ENCODE measurements at regions not wholly inside any gene's neighbourhood (a gene's known extent, or its start where the extent isn't known, plus 50 kb on each side); places are given as distances from the start of the nearest gene placed in this dataset.

DNA sequence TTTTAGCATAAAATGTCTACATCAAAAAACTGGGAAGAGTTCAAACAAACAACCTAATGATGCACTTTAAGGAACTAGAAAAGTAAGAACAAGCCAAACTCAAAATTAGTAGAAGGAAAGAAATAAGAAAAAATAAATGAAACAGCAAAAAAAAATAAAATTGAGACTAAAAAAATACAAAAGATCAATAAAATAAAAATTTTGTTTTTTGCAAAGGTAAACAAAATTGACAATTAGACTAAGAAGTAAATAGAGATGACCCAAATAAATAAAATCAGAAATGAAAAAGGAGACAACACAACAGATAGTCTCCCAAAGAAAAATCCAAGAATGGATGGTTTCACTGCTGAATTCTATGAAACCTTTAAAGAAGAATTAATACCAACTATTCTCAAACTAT is 89.6 kb upstream of the MME start:
- TF ChIP-seq, protein P1, sequence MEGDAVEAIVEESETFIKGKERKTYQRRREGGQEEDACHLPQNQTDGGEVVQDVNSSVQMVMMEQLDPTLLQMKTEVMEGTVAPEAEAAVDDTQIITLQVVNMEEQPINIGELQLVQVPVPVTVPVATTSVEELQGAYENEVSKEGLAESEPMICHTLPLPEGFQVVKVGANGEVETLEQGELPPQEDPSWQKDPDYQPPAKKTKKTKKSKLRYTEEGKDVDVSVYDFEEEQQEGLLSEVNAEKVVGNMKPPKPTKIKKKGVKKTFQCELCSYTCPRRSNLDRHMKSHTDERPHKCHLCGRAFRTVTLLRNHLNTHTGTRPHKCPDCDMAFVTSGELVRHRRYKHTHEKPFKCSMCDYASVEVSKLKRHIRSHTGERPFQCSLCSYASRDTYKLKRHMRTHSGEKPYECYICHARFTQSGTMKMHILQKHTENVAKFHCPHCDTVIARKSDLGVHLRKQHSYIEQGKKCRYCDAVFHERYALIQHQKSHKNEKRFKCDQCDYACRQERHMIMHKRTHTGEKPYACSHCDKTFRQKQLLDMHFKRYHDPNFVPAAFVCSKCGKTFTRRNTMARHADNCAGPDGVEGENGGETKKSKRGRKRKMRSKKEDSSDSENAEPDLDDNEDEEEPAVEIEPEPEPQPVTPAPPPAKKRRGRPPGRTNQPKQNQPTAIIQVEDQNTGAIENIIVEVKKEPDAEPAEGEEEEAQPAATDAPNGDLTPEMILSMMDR (IDR thresholded peaks at IDR 0.05; ENCODE audit: poor library complexity) = no peak
- TF ChIP-seq EZH2phosphoT487 (IDR thresholded peaks at IDR 0.05; ENCODE audit: low read depth, severe bottlenecking, unreplicated experiment) (no peak), EZH2 (IDR thresholded peaks at IDR 0.05; ENCODE audit: borderline replicate concordance) (no peak)

Data from hepatocyte (in vitro differentiated cells).